Retina (tissue), 1 donor: ENCODE measurements at regions not wholly inside any gene's neighbourhood (a gene's known extent, or its start where the extent isn't known, plus 50 kb on each side); places are given as distances from the start of the nearest gene placed in this dataset.
A peak's percentile ranks its signal among the peaks of the same experiment; 100 is the strongest.

Source experiments
- DNase-seq: peaks from one replicate; pipeline ENCODE4 v3.0.0-alpha.2; 2016

DNA sequence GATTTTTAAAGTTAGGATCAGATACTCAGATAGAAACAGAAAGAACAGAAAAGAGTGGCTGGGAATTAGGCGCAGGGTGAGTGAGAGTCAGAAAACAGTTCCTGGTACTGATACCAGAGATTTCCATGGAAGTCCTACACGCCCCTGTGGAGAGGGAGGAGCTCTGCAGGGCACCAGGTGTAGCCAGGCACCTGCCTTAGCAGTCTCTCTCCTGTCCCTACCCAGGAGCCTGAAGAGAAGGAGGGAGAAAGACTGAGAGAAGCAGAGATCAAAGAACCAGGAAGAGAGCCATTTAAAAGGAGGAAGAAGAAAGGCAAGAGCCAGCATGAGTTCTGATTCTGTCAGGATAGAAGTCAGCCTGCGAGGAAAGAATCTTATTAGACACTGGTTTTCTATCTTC, 65.0 kb downstream of the CBLN1 start:
- DNase-seq = no peak

- no peak for DNase-seq
Observed at GRCh38 chr16:49213594-49213993, 68.0 kb downstream of the CBLN1 start.

DNA sequence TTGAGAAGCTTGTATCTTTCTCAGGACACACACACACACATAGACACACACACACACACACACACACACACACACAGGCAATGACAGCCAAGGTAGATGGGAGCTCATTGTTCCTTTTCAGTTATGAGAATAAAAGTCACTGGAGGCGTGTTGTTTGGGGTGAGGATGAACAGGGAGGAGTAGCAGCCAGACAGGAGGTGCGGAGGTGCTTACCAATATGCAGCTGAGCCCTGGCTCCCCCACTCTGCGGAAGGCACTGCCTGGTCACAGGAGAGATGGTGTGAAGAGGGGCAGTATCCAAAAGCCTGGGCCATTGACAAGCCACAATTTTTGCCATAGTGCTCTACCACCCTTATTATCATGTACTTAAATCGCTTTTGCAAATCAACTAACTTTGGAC, 77.4 kb downstream of the CBLN1 start:
- DNase-seq = no peak

DNA sequence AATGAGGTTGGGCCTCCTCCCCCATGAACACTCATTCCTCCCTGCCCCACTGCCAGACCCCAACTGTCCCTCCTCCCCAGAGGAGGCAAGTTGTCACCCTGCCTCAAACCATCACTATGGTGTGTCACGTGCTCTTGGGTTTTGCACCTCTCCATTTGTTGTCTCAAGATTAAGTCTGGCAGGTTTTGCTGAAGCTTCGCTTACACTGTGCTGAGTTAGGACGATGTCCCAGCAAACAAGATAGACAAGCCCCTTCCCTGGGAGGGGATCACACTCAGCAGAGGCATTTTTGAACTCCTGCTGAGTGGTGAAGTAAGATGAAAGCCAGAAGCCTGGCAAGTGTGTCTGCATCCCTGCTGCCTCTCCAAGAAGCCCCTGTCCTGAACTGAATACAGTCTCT, 78.3 kb downstream of the CBLN1 start:
- DNase-seq = no peak

DNA sequence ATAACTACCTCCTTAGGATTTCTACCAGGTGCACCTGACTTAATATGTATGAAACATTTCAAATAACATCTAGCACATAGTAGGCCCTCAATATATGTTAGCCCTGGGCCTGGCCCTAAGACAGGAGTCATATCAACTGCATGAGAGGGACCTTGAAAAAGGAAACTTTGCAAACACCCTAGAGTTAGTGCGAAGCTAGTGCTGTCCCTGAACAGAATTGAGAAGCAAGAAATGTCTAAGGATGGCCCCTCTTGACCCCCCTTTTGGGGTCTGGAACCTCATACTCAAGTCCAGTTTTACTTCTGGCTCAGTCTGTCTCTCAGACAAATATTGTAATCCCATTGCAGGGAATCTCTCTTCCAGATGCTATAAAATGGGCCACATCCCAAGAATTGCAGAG, 80.5 kb downstream of the CBLN1 start:
- DNase-seq = no peak

DNA sequence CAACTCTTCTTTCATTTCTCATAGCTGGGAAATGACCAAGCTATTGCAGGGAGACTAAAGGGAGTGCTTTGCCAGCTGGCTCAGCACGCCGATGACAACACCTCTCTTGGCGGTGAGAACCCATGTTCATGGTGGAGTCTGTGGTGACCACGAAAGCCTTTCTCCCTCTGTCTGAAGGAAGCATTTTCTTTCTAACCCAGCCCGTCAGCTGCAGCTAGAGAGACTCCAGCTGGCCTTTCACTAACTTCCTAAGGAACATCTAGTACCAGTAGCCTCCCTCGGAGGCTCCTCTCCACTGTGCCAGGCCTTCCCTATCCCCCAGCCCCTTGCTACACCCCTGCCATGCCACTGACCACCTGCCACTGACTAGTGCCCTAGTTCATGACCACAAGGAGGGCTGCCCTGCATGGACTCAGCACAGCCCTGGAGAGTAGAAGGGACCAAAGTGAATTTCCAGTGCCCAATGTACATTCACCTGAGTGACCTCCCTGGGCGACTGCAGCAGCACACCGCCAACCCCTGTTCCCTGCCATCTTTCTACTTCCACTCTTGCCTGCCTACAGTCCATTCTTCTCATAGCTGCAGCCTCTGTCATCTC, 81.3 kb downstream of the CBLN1 start:
- no peak for DNase-seq

DNA sequence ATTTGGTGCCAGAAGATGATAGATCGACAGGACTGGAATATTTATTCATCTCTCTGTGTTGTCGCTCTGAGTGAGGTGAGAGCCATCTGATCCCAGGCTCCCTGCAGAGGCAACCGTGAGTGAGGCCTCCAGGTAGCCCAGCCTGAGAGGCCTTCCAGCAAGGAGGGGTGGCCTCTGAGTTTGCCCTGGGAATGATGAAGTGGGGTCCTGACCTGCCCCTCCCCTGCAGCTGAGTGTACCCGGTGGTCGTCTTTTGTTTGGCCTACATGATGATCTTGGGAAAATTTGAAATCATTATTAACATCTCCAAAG, 86.4 kb downstream of the CBLN1 start:
- DNase-seq = no peak

DNA sequence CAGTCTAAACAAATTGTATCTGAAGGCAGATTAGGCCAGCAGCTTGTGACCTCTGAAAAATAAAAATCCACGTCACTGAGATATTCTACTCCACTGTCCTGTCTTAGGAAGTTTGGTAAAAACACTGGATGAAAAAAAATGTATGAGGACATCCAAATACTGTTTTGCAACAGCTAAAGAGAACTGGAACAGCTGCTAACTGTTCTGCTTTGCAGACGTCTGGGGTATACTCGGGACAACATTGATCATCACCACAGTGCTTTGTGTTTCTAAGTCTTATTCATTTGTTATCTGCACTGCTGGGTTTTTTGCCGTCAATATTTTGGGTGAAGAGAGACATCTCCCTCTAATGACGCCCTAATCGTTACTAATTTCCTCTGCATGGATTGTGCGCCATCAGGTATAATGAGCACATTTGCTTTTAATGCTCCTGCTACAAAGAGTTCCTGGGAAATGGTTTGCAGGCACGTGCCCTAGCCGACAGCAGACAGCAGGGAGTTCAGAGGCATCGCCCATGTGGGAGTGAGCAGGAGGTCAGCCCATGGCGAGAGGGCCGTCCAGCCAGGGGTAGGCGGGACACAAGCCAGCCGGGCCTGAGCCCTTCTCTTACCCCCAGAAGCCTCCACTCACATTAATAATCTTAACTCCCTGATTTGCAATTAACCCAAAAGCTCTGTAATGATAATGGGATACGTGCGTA, 87.0 kb downstream of the CBLN1 start:
- peak; percentile 49 for DNase-seq

- no peak for DNase-seq
Observed at GRCh38 chr16:49193596-49193995, 88.0 kb downstream of the CBLN1 start.

DNA sequence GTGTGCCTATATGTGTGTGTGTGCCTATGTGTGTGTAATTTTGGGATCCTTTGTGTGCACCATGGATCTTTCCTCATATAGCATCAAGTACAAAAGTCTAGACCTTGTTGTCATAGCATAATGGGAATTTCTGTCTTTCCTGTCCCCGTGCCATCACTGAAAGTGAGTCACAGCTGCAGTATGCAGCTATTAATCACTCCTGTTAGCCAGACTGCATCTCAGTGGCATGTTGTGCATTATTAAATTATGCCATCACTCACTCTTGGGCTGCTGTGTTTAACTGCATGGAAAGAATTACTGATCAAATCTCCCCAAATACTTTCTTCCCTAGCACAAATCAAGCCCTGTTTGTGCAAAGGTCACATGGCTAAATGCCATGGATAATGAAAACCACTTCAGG, 92.4 kb downstream of the CBLN1 start:
- DNase-seq = no peak

DNA sequence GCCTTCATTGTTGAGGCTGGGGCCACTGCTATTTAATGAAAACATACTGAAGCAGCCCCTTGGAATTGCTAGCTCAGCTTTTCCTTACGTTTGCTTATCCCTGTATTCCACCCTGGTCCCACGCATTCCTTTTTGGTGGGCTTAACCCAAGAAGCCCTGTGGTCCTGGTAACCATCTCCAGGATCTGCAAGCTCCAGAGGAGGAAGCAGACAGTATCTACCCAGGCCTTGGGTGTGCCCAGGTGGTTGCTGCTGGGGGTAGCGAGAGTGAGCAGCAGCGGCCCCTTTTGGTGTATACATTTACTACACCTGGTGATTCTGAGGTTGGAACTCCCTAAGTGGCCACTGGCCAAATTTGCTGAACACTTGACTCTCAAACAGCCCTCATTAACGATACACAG, 97.7 kb downstream of the CBLN1 start:
- DNase-seq = no peak

DNA sequence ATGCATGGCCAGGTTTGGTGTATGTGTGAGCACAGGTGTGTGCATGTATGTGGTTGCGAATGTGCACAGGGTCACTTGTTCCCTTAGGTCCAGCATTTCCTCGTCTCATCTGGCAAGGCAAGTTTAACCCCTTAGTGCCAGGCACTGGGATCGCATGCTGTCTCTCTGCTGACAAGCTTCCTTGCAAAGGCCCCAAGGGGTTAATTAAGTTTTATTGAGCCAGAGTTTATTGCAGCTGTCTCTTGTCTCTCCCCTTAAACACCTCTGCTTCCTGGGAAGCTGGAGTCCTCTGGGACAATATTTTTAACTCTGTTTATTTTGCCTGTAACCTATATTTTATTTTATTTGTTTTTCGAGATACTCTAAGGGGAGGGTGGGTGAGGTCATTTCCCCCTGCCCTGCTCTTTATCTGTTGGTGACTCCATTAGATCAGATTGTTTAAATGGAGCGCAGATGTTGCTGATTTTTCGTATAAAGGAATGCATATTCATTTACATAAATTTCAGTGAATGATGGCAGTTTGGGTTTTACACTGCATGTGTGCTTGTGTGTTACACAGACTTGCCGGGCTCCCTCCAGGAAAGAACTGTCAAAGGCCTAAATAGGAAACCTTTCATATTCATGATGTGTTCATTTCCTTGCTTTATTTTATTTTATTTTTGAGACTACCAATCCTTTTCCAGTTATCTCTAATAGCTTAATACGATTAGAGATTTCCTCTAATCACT, 99.7 kb downstream of the CBLN1 start:
- DNase-seq = no peak

DNA sequence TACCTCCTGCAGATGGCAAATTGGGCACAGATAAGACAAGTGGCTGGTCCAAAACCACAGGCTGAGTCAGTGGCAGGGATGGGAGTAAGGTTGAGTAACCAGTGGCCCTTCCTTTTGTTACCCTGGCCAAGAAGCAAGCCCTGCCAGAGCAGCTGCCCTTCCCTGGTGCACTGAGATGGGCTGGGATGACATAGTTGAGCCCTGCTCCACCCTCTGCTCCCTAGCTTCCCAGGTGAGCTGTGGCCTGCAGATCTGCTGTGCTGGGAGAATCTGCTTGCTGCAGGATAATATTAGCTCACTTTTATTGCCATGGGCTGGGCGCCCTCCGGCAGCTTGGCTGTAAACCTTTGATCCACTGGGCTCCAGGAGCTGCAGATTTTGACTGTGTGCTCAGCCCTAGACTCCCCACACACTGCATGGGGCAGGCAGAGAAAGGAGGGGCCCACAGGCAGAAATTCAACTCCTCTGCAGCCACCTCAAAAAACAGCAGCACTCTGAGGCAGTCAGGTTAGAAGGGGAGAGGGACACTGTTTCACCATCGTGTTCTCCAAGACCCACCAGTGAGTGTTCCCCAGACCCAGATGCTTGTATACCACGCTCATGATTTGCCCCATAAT, 101.8 kb downstream of the CBLN1 start:
- no peak for DNase-seq

DNA sequence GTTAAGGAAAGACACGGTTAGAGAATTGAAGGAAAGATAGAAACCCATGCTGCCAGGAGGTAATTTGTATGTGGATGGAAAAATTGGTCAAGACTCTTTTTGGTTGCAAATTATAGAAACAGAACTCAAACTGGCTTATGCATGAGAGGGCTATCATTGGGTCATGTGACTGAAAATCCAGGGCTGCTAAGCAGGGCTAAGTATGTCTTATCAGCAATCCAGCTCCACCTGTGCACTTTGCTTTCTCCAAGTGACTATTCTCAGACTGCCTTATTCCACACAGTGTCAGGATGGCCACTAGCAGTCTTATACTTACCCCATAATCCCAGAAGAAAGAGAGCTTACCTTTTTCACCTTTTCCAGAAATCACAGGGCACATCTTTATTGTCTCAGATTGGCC, 113.5 kb downstream of the CBLN1 start:
- DNase-seq = no peak

DNA sequence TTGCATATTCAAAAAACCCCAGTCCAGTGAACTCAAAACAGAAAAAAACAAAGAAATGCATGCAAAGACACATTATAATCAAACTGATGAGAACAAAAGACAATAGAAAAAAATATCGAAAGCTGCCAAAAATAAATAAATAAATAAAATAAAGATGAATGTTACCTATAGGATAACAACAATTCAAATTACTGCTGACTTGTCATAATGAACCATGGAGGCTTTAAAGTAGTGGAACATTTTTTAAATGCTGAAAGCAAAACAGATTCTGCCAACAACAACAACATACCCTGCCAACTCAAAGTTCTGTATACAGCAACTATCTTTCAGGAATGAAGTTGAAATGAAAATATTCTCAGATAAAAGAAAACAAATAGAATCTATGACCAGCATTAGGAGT, 116.6 kb downstream of the CBLN1 start:
- no peak for DNase-seq

DNA sequence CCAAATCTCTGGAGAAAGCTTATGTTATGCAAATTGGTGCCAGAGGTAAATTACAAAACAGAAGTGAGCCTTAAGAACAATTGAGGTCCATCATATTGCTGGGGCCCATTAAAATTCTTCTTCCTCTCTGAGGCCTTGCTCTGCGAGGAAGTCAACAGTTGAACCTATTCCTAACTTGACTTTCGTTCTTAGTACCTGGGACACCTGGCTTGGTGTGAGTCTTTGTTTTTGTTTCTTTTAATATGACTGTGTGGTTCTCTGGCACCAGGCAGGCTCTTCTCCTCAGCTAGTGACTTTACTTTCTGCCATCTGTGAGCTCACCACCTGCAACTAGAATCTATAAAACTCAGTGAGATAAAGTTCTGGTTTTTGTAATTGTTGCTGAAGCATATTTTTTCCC, 120.4 kb downstream of the CBLN1 start:
- no peak for DNase-seq

DNA sequence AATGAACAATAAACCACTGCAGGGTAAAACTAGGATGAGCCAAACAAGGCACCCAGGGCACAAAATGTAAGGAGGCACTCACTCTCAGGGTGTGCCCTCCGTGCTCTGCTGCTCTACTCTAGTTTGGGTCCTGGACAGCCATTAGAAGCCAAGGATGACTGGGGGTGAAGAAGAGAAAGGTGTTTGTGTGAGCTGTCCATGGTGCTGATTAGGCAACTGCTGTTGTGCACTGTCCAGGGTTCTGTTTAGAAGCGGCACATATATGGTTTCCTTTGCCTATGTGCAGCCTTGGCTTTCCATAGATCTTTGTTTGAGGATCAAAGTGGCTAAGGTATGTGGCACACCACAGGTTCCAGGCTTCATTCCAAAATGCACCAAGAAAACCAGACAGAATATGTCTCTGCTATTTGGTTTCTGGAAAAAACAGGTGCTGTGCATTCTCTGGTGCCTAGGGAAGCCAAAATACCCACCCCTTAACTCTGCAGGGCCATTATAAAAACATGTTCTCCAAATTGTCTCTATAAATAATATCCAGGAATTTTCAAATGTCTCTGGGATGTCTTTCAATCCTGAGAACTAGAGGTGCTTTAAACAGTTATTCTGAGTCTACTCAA, 123.5 kb downstream of the CBLN1 start:
- DNase-seq = peak; percentile 31

DNA sequence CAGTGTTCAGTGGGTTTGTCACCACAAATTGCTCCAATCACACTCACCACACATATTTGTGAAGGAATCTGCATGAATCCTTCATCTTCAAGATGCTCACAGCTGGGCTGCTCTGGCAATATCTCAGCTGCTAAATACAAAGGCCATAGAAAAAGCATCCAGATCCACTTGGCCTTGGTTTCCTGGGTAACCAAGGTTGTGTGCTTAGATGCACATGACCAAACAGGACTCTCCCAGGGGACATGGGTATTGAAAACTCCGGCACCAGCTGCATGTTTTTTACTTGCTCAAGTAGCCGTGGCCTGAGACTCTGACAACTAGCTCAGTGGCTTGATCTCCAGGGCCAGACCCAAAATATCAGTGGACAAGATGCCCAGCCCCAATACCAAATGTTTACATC, 131.3 kb downstream of the CBLN1 start:
- peak; percentile 52 for DNase-seq

DNA sequence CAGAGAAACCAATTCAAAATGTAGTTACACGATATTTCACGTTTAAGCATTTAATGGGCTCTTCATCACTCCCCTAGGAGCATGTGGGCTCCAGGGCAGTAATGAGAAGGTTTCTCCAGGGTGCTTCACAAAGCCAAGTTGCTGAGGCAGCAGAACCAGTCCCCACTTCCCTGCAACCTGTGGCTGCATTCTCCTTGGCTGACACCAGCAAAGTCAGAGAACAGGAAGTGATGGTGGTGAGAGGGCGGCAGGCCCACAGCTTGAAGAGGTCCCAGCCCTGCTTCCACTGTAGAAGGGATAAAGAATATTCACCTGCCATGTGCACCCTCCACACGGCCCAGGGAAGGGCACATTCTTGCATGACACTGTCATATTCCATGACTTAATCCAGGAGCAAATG, 133.2 kb downstream of the CBLN1 start:
- no peak for DNase-seq

GRCh38 chr16:49140618-49141017, 141.0 kb downstream of the CBLN1 start:
- no peak for DNase-seq

GRCh38 chr16:49130397-49130796, 151.2 kb downstream of the CBLN1 start:
- DNase-seq = no peak

DNA sequence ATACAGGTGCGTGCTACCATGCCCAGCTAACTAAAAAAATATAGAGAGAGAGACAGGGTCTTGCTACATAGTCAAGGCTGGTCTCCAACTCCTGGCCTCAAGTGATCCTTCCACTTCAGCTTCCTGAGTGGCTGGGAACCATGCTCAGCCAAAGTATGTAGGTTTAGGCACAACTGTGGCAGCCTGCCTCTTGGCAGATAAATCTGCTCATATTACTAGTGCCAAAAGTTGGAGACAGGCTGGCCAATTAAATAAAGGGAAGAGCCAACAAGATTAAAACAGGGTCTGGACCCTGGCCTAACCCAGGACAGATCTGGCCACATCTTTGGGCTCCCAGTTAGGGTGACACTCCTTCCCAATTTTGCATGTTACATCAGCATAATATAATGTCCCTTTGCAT, 151.7 kb downstream of the CBLN1 start:
- DNase-seq = no peak

- no peak for DNase-seq
Observed at GRCh38 chr16:49128740-49129139, 152.9 kb downstream of the CBLN1 start.

DNA sequence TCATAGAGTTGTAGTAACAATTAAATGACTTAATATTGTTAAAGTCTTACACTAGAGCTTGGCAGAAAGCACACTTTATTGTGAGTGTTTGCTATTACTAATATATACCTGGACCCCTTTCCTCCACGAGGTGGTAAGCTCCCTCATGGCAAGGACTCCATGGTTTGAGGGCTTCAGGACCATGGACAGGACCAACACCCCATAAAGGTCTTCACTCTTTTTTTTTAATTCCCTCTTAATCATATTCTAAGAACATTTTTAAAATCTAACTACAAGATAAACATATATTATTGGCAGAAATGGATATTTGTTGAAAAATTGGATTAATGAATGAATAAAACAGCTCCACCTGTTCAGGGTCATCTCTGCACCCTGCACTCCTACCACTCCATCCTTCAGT, 154.5 kb downstream of the CBLN1 start:
- no peak for DNase-seq
